Thyroid gland (tissue), 4 donors: ENCODE measurements at regions not wholly inside any gene's neighbourhood (a gene's known extent, or its start where the extent isn't known, plus 50 kb on each side); places are given as distances from the start of the nearest gene placed in this dataset.

ENCODE experiments used
- CTCF ChIP-seq, 6 experiments: fragments of 200-600 bp in 3 of 6; fragments of 450-650 bp in 3 of 6; sonication (generic) in 3 of 6; IDR thresholded peaks; one replicate each; pipeline ENCODE4 v1.5.1; 2016 to 2019; ENCODE audit warnings: antibody characterized with exemption in 6 of 6, mild to moderate bottlenecking in 2 of 6, inconsistent platforms in 1 of 6, moderate library complexity in 1 of 6
- POLR2A ChIP-seq, 2 donors: fragments of 450-650 bp; IDR thresholded peaks; one replicate each; pipeline ENCODE4 v1.6.1; 2017; ENCODE audit warnings: antibody characterized with exemption in 2 of 2, mild to moderate bottlenecking in 2 of 2, moderate library complexity in 1 of 2

DNA sequence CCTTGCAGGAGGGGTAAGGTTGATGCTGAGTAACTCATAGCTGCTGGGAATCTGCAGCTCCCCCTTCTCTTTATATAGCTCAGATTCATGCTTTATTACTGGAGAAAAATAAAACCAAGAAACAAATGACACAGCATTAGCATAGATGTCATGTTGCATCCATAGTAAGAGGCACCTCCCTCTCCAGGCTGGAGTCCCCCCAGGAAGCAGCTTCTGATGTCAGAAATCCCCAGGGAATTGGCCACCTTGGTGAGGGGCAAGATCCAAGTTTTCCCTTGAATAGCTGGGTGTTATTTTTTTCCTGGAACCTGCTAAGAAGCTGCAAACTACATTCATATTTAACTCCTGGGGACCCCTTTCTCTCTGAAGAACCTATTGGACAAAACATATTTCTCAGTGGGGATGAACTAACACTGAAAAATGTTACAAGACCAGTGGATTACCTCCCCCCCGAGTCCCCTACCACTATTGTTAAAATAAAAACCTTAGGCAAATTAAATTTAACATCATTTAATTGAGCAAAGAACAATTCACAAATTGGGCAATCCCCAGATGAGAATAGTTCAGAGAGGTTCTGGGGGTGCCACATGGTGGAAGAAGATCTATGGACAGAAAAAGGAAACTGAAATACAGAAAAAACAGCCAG is 163.7 kb upstream of the NAMPT start:
- TF ChIP-seq CTCF (IDR thresholded peaks at IDR 0.05) (no peak), POLR2A (IDR thresholded peaks at IDR 0.05) (no peak)
